ENCODE measurements at regions not wholly inside any gene's neighbourhood (a gene's known extent, or its start where the extent isn't known, plus 50 kb on each side); places are given as distances from the start of the nearest gene placed in this dataset.

DNA sequence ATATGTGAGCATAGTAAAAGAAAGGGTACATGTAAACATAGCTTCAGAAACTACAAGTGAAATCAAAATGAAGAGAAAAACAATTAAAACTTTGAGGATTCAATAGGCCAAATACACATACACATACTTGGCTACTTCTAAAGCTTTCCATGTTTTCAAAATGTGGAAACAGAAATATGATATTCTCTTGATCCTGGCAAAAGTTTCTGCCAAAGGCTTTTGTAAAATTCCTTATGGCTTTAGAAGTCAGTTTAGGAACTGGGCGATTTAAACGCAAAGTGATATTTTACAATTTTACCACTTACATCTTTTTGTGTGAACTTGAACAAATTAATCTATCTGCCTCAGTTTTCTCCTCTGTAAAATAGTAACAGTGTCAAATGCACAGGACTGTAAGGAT, 756.4 kb downstream of the C12orf50 start:
- H3K36me3 ChIP-seq (ENCODE audit: control insufficient read depth, insufficient read depth, low read length): no peaks in the 10 kb centered on the region
- no peaks in the 10 kb centered on the region for H3K27me3 ChIP-seq (ENCODE audit: control insufficient read depth, insufficient read depth, low read length)
- H3K27ac ChIP-seq (ENCODE audit: low read depth, low read length): no peak overlapping the region
- no peak overlapping the region for H3K4me3 ChIP-seq (ENCODE audit: low read length)
- H3K9ac ChIP-seq (ENCODE audit: low read length): no peak overlapping the region
- no peaks in the 10 kb centered on the region for H3K4me1 ChIP-seq (ENCODE audit: control insufficient read depth, insufficient read depth, low read length)

DNA sequence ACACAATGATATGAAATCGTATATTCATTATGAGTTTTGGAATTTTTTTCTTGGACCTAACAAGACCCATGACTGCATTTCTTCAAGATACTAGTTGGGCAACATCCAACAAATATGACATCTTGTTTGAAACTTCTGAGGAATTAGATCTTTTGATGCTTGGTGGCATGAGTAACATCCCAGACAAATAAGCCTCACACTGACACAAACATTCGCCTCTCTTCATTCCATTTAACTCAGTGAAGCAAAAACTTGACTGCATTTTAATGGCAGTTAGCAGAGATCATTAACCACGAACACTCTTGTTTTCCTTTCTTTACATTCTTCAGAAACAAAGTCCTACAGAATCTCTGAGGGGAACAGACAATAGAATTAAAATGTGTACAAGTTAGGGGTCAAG, 758.3 kb downstream of the C12orf50 start:
- Histone ChIP-seq H3K4me3 (ENCODE audit: low read length) (no peak overlapping the region), H3K9ac (ENCODE audit: low read length) (no peak overlapping the region), H3K4me1 (ENCODE audit: control insufficient read depth, insufficient read depth, low read length) (no peaks in the 10 kb centered on the region), H3K27me3 (ENCODE audit: control insufficient read depth, insufficient read depth, low read length) (no peaks in the 10 kb centered on the region), H3K36me3 (ENCODE audit: control insufficient read depth, insufficient read depth, low read length) (no peaks in the 10 kb centered on the region), H3K27ac (ENCODE audit: low read depth, low read length) (no peak overlapping the region)

DNA sequence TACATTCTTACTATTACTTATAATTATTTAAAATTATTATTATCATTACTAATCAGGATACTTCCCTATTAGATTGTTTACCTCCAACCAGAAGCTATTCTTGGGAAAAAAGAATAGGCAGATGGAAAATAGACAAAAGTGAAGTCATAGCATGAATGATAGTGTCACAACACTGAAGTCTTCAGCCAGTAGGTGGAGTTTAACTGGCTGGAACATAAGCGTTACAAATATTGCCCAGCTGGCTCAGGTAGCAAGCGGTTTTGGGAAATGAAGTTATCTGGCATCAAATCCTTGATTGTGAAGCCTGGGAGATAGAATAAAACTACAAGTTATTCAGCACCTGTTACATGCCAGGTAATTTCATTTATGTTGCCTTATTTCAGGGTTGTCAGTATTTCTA, 762.9 kb downstream of the C12orf50 start:
- Histone ChIP-seq H3K36me3 (ENCODE audit: control insufficient read depth, insufficient read depth, low read length) (no peaks in the 10 kb centered on the region), H3K27ac (ENCODE audit: low read depth, low read length) (no peak overlapping the region), H3K27me3 (ENCODE audit: control insufficient read depth, insufficient read depth, low read length) (no peaks in the 10 kb centered on the region), H3K4me3 (ENCODE audit: low read length) (no peak overlapping the region), H3K9ac (ENCODE audit: low read length) (no peak overlapping the region), H3K4me1 (ENCODE audit: control insufficient read depth, insufficient read depth, low read length) (no peaks in the 10 kb centered on the region)

DNA sequence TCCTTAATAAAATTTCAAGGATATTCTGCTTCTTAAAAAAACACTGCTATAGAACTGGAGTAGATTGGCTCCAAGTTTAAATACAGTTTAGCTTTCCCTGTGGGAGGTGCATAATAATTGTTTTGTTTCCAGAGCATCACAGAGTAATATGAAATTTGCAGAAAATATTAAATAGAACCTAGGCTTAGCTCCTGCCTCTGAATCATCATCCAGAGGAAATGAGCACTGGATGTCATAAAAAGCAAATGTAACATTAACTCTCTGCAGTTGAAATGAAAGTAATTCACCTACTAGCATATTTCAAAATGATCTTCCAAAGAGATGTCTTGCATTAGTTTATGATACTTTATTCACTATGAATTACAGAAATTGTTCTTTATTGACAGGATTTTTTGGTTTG, 769.8 kb downstream of the C12orf50 start:
- no peaks in the 10 kb centered on the region for H3K4me1 ChIP-seq (ENCODE audit: control insufficient read depth, insufficient read depth, low read length)
- H3K27ac ChIP-seq (ENCODE audit: low read depth, low read length): no peak overlapping the region
- no peak overlapping the region for H3K9ac ChIP-seq (ENCODE audit: low read length)
- no peaks in the 10 kb centered on the region for H3K36me3 ChIP-seq (ENCODE audit: control insufficient read depth, insufficient read depth, low read length)
- no peaks in the 10 kb centered on the region for H3K27me3 ChIP-seq (ENCODE audit: control insufficient read depth, insufficient read depth, low read length)
- H3K4me3 ChIP-seq (ENCODE audit: low read length): no peak overlapping the region

DNA sequence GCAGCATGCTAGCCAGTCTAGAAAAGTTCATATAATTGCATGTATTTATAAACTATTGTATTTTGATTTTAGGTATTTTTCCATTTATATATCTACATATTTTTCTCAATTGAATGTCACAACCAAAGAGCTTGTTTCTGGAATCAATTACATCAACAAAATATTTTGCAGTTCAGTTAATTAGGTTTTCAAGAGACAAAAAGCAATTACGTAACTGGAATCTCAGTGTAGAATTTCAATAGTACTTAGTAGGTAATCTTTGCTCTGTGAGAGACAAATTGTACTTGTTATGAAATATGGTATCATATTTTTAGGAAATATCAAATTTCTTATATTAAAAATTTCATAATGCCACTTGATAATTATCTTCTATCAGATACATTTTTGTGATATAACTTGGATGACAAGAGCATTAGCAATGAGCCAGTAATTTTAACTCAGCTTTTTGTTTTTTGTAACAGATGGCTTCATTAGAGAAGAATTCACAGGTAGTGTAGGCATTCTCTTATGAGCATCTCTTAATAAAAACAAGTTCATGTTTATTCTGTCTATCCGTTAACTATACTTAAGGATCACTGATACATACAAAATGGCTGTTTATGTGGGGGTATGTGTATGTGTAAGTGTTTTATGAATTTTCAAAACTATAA, 774.7 kb downstream of the C12orf50 start:
- H3K27me3 ChIP-seq (ENCODE audit: control insufficient read depth, insufficient read depth, low read length): no peaks in the 10 kb centered on the region
- H3K4me3 ChIP-seq (ENCODE audit: low read length): no peak overlapping the region
- no peak overlapping the region for H3K9ac ChIP-seq (ENCODE audit: low read length)
- no peaks in the 10 kb centered on the region for H3K4me1 ChIP-seq (ENCODE audit: control insufficient read depth, insufficient read depth, low read length)
- no peak overlapping the region for H3K27ac ChIP-seq (ENCODE audit: low read depth, low read length)
- H3K36me3 ChIP-seq (ENCODE audit: control insufficient read depth, insufficient read depth, low read length): no peaks in the 10 kb centered on the region

DNA sequence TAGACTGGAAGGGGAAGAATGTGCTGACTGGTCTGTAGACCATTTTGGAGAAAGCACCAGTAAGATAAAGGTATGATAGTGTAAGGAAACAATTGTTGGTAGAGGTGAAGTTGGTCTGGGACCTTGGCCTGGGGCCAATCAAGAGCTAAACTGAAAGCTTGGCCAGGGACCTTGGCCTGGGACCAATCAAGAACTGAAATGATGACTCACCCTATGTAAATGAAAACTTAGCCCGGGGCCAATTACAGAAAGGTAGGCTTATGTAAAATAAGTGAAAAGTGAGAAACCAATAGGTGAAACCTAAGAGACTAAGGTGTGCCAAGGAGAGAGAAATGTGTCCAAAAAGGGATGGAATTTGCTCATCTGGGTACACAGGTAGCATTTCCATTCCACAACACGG, 776.0 kb downstream of the C12orf50 start:
- Histone ChIP-seq H3K36me3 (ENCODE audit: control insufficient read depth, insufficient read depth, low read length) (no peaks in the 10 kb centered on the region), H3K27me3 (ENCODE audit: control insufficient read depth, insufficient read depth, low read length) (no peaks in the 10 kb centered on the region), H3K27ac (ENCODE audit: low read depth, low read length) (no peak overlapping the region), H3K9ac (ENCODE audit: low read length) (no peak overlapping the region), H3K4me1 (ENCODE audit: control insufficient read depth, insufficient read depth, low read length) (no peaks in the 10 kb centered on the region), H3K4me3 (ENCODE audit: low read length) (no peak overlapping the region)

DNA sequence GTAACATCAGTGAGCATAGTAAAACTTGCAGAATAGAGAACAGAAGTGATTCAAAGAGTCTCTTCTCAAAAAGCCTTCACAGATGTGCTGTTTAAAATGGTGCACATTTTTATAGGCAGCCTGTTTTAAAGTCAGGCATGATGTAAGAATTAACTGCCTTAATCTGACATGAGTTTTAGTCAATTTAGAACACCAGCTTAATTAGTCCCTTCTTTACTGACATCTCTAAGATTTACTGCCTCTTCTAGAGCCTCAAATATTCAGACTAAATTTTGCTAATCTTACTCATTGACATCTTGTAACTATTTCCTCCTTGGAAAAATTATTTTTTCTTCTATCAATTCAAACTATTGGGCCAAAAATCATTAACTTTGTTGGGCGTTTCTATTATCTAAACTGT, 782.5 kb downstream of the C12orf50 start:
- H3K27ac ChIP-seq (ENCODE audit: low read depth, low read length): no peak overlapping the region
- H3K36me3 ChIP-seq (ENCODE audit: control insufficient read depth, insufficient read depth, low read length): no peaks in the 10 kb centered on the region
- no peak overlapping the region for H3K9ac ChIP-seq (ENCODE audit: low read length)
- H3K4me3 ChIP-seq (ENCODE audit: low read length): no peak overlapping the region
- H3K4me1 ChIP-seq (ENCODE audit: control insufficient read depth, insufficient read depth, low read length): no peaks in the 10 kb centered on the region
- no peaks in the 10 kb centered on the region for H3K27me3 ChIP-seq (ENCODE audit: control insufficient read depth, insufficient read depth, low read length)

DNA sequence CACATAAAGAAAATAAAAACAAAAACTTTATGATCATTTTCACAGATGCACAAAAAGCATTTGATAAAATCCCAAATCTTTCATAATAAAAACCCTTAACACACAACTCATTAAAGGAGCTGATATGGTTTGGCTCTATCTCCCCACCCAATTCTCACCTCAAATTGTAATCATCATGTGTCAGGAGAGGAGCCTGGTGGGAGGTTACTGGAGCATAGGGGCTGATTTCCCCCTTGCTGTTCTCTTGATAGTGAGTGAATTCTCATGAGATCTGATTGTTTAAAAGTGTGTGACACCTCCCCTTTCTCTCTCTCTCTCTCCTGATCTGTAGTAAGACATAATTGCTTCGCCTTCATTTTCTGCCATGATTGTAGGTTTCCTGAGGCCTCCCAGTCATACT, 790.7 kb downstream of the C12orf50 start:
- Histone ChIP-seq H3K9ac (ENCODE audit: low read length) (no peak overlapping the region), H3K27ac (ENCODE audit: low read depth, low read length) (no peak overlapping the region), H3K36me3 (ENCODE audit: control insufficient read depth, insufficient read depth, low read length) (no peaks in the 10 kb centered on the region), H3K27me3 (ENCODE audit: control insufficient read depth, insufficient read depth, low read length) (no peaks in the 10 kb centered on the region), H3K4me1 (ENCODE audit: control insufficient read depth, insufficient read depth, low read length) (no peaks in the 10 kb centered on the region), H3K4me3 (ENCODE audit: low read length) (no peak overlapping the region)

DNA sequence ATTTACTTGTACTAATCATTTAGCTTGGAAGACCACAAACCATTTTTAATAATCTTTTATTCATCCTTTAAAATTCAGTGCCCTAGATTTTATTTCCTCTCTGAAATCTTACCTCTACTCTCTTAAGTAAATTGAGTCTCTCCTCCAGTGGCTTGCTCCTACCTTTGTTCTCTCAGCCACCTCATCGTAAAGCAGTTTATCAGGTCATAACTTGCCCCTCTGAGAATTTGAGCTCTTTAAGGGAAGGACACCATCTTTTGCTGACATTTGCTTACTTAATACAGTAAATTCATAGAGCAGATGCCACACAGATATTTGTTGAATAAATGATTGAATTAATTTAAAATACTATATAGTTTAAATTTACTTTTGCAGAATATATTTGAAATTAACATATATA, 794.3 kb downstream of the C12orf50 start:
- Histone ChIP-seq H3K27ac (ENCODE audit: low read depth, low read length) (no peak overlapping the region), H3K9ac (ENCODE audit: low read length) (no peak overlapping the region), H3K4me3 (ENCODE audit: low read length) (no peak overlapping the region), H3K4me1 (ENCODE audit: control insufficient read depth, insufficient read depth, low read length) (no peaks in the 10 kb centered on the region), H3K36me3 (ENCODE audit: control insufficient read depth, insufficient read depth, low read length) (no peaks in the 10 kb centered on the region), H3K27me3 (ENCODE audit: control insufficient read depth, insufficient read depth, low read length) (no peaks in the 10 kb centered on the region)

DNA sequence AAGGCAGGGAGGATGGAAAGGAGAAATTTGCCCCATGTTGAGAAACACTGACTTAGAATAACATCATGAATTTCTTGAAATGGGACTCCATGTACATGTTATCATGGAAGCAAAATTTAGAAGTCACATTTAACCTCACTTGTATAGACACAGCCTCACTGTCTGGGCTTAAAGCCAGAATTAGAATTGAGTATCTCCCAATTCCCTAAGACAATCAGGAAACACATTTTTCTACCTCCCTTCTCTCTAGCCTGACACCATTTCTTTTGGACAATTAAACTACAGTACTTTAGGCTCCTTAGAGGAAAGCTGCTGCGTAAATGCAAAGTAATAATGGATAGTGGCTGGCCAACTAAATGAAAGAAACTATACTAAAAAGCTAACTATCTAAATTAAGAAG, 795.5 kb downstream of the C12orf50 start:
- Histone ChIP-seq H3K27me3 (ENCODE audit: control insufficient read depth, insufficient read depth, low read length) (no peaks in the 10 kb centered on the region), H3K4me1 (ENCODE audit: control insufficient read depth, insufficient read depth, low read length) (no peaks in the 10 kb centered on the region), H3K36me3 (ENCODE audit: control insufficient read depth, insufficient read depth, low read length) (no peaks in the 10 kb centered on the region), H3K9ac (ENCODE audit: low read length) (no peak overlapping the region), H3K4me3 (ENCODE audit: low read length) (no peak overlapping the region), H3K27ac (ENCODE audit: low read depth, low read length) (no peak overlapping the region)

DNA sequence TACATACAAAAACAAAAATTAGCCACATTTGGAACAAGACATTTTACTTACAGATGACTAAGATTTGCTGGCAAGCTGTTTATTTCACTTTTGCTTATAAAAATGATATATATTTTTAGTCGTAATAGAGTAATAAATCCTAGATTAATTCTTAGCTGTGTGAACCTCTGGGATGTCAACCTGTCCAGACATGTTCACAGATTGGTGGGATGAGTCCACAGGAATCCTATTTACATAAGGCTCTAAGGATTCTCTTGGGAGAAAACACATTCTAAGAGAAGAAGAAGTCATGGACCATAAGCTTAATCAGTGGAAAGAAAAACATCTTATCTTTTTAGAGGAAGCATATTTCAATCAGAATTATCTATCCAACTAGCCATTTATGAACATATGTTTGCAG, 797.4 kb downstream of the C12orf50 start:
- Histone ChIP-seq H3K4me3 (ENCODE audit: low read length) (no peak overlapping the region), H3K27me3 (ENCODE audit: control insufficient read depth, insufficient read depth, low read length) (no peaks in the 10 kb centered on the region), H3K9ac (ENCODE audit: low read length) (no peak overlapping the region), H3K27ac (ENCODE audit: low read depth, low read length) (no peak overlapping the region), H3K36me3 (ENCODE audit: control insufficient read depth, insufficient read depth, low read length) (no peaks in the 10 kb centered on the region), H3K4me1 (ENCODE audit: control insufficient read depth, insufficient read depth, low read length) (no peaks in the 10 kb centered on the region)

DNA sequence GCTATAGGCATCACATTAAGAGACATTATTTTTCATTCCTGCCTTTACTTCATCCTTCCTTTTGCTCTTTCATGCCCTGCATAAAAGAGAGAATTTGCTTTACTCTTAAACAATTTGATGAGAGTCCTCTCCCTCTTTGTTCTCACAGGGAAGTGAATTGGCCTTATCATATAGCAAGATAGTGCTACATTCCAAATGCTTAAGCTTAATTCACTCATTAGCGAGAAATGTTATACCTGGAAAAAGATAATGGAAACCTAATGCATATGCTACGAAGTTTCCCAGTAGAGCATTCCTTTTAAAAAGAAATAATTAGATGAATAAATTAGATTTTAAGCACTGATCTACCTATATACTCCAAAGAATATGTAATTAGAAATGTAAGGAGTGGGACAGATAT, 798.8 kb downstream of the C12orf50 start:
- no peak overlapping the region for H3K9ac ChIP-seq (ENCODE audit: low read length)

DNA sequence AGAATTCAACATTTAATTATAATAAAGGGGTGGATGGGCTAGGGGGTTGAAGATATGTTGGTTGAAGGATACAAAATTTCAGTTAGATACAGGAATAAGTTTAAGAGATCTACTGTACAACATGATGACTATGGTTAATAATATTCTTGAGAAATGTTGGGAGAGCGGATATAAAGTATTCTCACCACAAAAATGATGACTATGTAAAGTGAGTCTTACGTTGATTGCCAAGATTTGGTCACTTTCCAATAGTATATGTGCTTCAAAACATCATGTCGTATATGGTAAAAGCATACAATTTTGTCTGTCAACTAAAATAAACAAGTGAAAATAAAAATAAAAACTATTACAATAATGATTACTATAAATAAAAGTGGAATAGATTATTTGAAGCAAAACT, 802.0 kb downstream of the C12orf50 start:
- Histone ChIP-seq H3K4me3 (ENCODE audit: low read length) (no peak overlapping the region), H3K27me3 (ENCODE audit: control insufficient read depth, insufficient read depth, low read length) (no peaks in the 10 kb centered on the region), H3K4me1 (ENCODE audit: control insufficient read depth, insufficient read depth, low read length) (no peaks in the 10 kb centered on the region), H3K9ac (ENCODE audit: low read length) (no peak overlapping the region), H3K27ac (ENCODE audit: low read depth, low read length) (no peak overlapping the region), H3K36me3 (ENCODE audit: control insufficient read depth, insufficient read depth, low read length) (no peaks in the 10 kb centered on the region)

More for the DNA sequence above, 798.8 kb downstream of the C12orf50 start:
- Histone ChIP-seq H3K36me3 (ENCODE audit: control insufficient read depth, insufficient read depth, low read length) (no peaks in the 10 kb centered on the region), H3K4me1 (ENCODE audit: control insufficient read depth, insufficient read depth, low read length) (no peaks in the 10 kb centered on the region), H3K27me3 (ENCODE audit: control insufficient read depth, insufficient read depth, low read length) (no peaks in the 10 kb centered on the region), H3K4me3 (ENCODE audit: low read length) (no peak overlapping the region), H3K27ac (ENCODE audit: low read depth, low read length) (no peak overlapping the region)

Measured in rectal smooth muscle tissue (tissue), 1 donor.